ENCODE measurements at regions not wholly inside any gene's neighbourhood (a gene's known extent, or its start where the extent isn't known, plus 50 kb on each side); places are given as distances from the start of the nearest gene placed in this dataset.

- TF ChIP-seq, protein P1, sequence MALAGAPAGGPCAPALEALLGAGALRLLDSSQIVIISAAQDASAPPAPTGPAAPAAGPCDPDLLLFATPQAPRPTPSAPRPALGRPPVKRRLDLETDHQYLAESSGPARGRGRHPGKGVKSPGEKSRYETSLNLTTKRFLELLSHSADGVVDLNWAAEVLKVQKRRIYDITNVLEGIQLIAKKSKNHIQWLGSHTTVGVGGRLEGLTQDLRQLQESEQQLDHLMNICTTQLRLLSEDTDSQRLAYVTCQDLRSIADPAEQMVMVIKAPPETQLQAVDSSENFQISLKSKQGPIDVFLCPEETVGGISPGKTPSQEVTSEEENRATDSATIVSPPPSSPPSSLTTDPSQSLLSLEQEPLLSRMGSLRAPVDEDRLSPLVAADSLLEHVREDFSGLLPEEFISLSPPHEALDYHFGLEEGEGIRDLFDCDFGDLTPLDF (CRISPR knock-in tag; IDR thresholded peaks at IDR 0.05): no peak
- no peak for TF ChIP-seq CTCF (IDR thresholded peaks at IDR 0.05)
- TF ChIP-seq, protein P2, sequence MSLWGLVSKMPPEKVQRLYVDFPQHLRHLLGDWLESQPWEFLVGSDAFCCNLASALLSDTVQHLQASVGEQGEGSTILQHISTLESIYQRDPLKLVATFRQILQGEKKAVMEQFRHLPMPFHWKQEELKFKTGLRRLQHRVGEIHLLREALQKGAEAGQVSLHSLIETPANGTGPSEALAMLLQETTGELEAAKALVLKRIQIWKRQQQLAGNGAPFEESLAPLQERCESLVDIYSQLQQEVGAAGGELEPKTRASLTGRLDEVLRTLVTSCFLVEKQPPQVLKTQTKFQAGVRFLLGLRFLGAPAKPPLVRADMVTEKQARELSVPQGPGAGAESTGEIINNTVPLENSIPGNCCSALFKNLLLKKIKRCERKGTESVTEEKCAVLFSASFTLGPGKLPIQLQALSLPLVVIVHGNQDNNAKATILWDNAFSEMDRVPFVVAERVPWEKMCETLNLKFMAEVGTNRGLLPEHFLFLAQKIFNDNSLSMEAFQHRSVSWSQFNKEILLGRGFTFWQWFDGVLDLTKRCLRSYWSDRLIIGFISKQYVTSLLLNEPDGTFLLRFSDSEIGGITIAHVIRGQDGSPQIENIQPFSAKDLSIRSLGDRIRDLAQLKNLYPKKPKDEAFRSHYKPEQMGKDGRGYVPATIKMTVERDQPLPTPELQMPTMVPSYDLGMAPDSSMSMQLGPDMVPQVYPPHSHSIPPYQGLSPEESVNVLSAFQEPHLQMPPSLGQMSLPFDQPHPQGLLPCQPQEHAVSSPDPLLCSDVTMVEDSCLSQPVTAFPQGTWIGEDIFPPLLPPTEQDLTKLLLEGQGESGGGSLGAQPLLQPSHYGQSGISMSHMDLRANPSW (CRISPR knock-in tag; conservative IDR thresholded peaks at IDR 0.05; ENCODE audit: low read depth): no peak
- TF ChIP-seq NR1H2 (CRISPR knock-in tag; IDR thresholded peaks at IDR 0.05): no peak
- no peak for TF ChIP-seq FOXJ3 (CRISPR knock-in tag; IDR thresholded peaks at IDR 0.05; ENCODE audit: borderline replicate concordance)
- no peak for TF ChIP-seq HMGXB4 (CRISPR knock-in tag; IDR thresholded peaks at IDR 0.05)
- TF ChIP-seq, protein P3, sequence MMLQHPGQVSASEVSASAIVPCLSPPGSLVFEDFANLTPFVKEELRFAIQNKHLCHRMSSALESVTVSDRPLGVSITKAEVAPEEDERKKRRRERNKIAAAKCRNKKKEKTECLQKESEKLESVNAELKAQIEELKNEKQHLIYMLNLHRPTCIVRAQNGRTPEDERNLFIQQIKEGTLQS (CRISPR knock-in tag; conservative IDR thresholded peaks at IDR 0.05): no peak
- TF ChIP-seq ZNF263 (CRISPR knock-in tag; IDR thresholded peaks at IDR 0.05; ENCODE audit: low read depth): no peak
- TF ChIP-seq PREB (CRISPR knock-in tag; IDR thresholded peaks at IDR 0.05; ENCODE audit: borderline replicate concordance): no peak
Measured at GRCh38 chr4:170803492-170803891, 713.7 kb upstream of the AADAT start.
